Activated B cell treated with CpG ODN at 0.5 μM for 24 hours (primary cell): ENCODE measurements at regions not wholly inside any gene's neighbourhood (a gene's known extent, or its start where the extent isn't known, plus 50 kb on each side); places are given as distances from the start of the nearest gene placed in this dataset.

Experiments
- ATAC-seq: fragments of 200-7000 bp; cut with Tn5 transposase; one replicate; pipeline ENCODE4 v1.10.0; 2021; ENCODE audit warnings: low read depth, mild to moderate bottlenecking, moderate library complexity
- CTCF ChIA-PET: fragments of 350-600 bp; sonication (Branson Sonifier 250); formaldehyde crosslinking; loops from one replicate; lab custom pipeline; 2021; ENCODE audit warnings: antibody characterized with exemption; lab: Charles Lee
- POLR2A ChIA-PET: fragments of 350-600 bp; sonication (Branson Sonifier 250); formaldehyde crosslinking; loops from one replicate; lab custom pipeline; 2021; ENCODE audit warnings: antibody characterized with exemption; lab: Charles Lee
- DNase-seq: peaks from one replicate; pipeline ENCODE4 v3.0.0; 2022
- H3K27ac Mint-ChIP-seq: one replicate; pipeline ENCODE4 v1.8.0; 2020; ENCODE audit warnings: mixed read lengths
- H3K27me3 Mint-ChIP-seq: one replicate; pipeline ENCODE4 v1.8.0; 2021; ENCODE audit warnings: mixed read lengths
- H3K36me3 Mint-ChIP-seq: one replicate; pipeline ENCODE4 v1.8.0; 2021; ENCODE audit warnings: low read depth, mixed read lengths
- H3K4me1 Mint-ChIP-seq: one replicate; pipeline ENCODE4 v1.8.0; 2021; ENCODE audit warnings: mixed read lengths
- H3K4me3 Mint-ChIP-seq: one replicate; pipeline ENCODE4 v1.8.0; 2020; ENCODE audit warnings: mild to moderate bottlenecking, mixed read lengths
- H3K9me3 Mint-ChIP-seq: one replicate; pipeline ENCODE4 v1.8.0; 2020; ENCODE audit warnings: mixed read lengths
- CTCF ChIP-seq: fragments of 200-600 bp; IDR thresholded peaks from one replicate; pipeline ENCODE4 v1.8.0; 2022; ENCODE audit warnings: antibody characterized with exemption, mild to moderate bottlenecking
- intact Hi-C: fragments of 100-400 bp; cut with micrococcal nuclease; formaldehyde crosslinking; loops from one replicate; pipeline ENCODE4 v1.15.1; 2024

- H3K4me1 Mint-ChIP-seq, result no peaks in the 10 kb centered on the region
- ChIA-PET POLR2A (no interaction called here), CTCF (no interaction called here)
- no peaks in the 10 kb centered on the region for H3K36me3 Mint-ChIP-seq
- ATAC-seq (no peak), DNase-seq (no peak)
- no peak overlapping the region for H3K27ac Mint-ChIP-seq
- H3K4me3 Mint-ChIP-seq, result no peak overlapping the region
- no peaks in the 10 kb centered on the region for H3K27me3 Mint-ChIP-seq
- no peaks in the 10 kb centered on the region for H3K9me3 Mint-ChIP-seq
- intact Hi-C loops, result no loop called here
- TF ChIP-seq CTCF, result no peak
Measured at GRCh38 chr15:39267685-39268084, 313.2 kb upstream of the THBS1 start.

GRCh38 chr15:39269352-39269751 lies 311.5 kb upstream of the THBS1 start:
- no peak for TF ChIP-seq CTCF
- intact Hi-C loops, result no loop called here
- Mint-ChIP-seq H3K27ac (no peak overlapping the region), H3K27me3 (no peaks in the 10 kb centered on the region), H3K4me1 (no peaks in the 10 kb centered on the region), H3K36me3 (no peaks in the 10 kb centered on the region), H3K9me3 (no peaks in the 10 kb centered on the region), H3K4me3 (no peak overlapping the region)
- CTCF ChIA-PET, result no interaction called here
- ATAC-seq, result no peak
- POLR2A ChIA-PET, result no interaction called here
- no peak for DNase-seq

GRCh38 chr15:39269821-39270220 lies 311.1 kb upstream of the THBS1 start:
- no peak for ATAC-seq
- no peaks in the 10 kb centered on the region for H3K9me3 Mint-ChIP-seq
- no peaks in the 10 kb centered on the region for H3K4me1 Mint-ChIP-seq
- no peak overlapping the region for H3K4me3 Mint-ChIP-seq
- no peak for TF ChIP-seq CTCF
- no peak overlapping the region for H3K27ac Mint-ChIP-seq
- H3K36me3 Mint-ChIP-seq, result no peaks in the 10 kb centered on the region
- CTCF ChIA-PET, result no interaction called here
- intact Hi-C loops, result no loop called here
- H3K27me3 Mint-ChIP-seq, result no peaks in the 10 kb centered on the region
- no peak for DNase-seq
- POLR2A ChIA-PET, result no interaction called here

- no peak for ATAC-seq
- Mint-ChIP-seq H3K9me3 (no peaks in the 10 kb centered on the region), H3K4me1 (no peaks in the 10 kb centered on the region), H3K27ac (no peak overlapping the region), H3K27me3 (no peaks in the 10 kb centered on the region), H3K4me3 (no peak overlapping the region), H3K36me3 (no peaks in the 10 kb centered on the region)
- POLR2A ChIA-PET, result no interaction called here
- CTCF ChIA-PET, result no interaction called here
- TF ChIP-seq CTCF, result no peak
- DNase-seq, result no peak
- intact Hi-C loops, result no loop called here
Measured at GRCh38 chr15:39270221-39270855, 310.5 kb upstream of the THBS1 start.

- POLR2A ChIA-PET, result no interaction called here
- no peak for DNase-seq
- intact Hi-C loops, result no loop called here
- Mint-ChIP-seq H3K4me3 (no peak overlapping the region), H3K4me1 (no peaks in the 10 kb centered on the region), H3K9me3 (no peaks in the 10 kb centered on the region), H3K27ac (no peak overlapping the region), H3K27me3 (no peaks in the 10 kb centered on the region), H3K36me3 (no peaks in the 10 kb centered on the region)
- ATAC-seq, result no peak
- TF ChIP-seq CTCF, result no peak
- CTCF ChIA-PET, result no interaction called here
Measured at GRCh38 chr15:39270934-39271333, 309.9 kb upstream of the THBS1 start.
